ENCODE measurements at regions not wholly inside any gene's neighbourhood (a gene's known extent, or its start where the extent isn't known, plus 50 kb on each side); places are given as distances from the start of the nearest gene placed in this dataset.

GRCh38 chr7:25557379-25557917, 329.2 kb upstream of the NPVF start:
- DNase-seq (ENCODE audit: low read depth): no peak

GRCh38 chr7:25557930-25558329, 329.6 kb upstream of the NPVF start:
- DNase-seq (ENCODE audit: low read depth): no peak

- DNase-seq (ENCODE audit: low read depth): no peak
Measured at GRCh38 chr7:25558605-25559004, 330.3 kb upstream of the NPVF start.

- no peak for DNase-seq (ENCODE audit: low read depth)
Measured at GRCh38 chr7:25559581-25560367, 331.5 kb upstream of the NPVF start.

GRCh38 chr7:25562673-25563182, 334.4 kb upstream of the NPVF start:
- no peak for DNase-seq (ENCODE audit: low read depth)

GRCh38 chr7:25565002-25565401, 336.7 kb upstream of the NPVF start:
- DNase-seq (ENCODE audit: low read depth): no peak

GRCh38 chr7:25565949-25566348, 337.7 kb upstream of the NPVF start:
- peak; percentile 65 for DNase-seq (ENCODE audit: low read depth)

- no peak for DNase-seq (ENCODE audit: low read depth)
Measured at GRCh38 chr7:25567430-25567829, 339.1 kb upstream of the NPVF start.

GRCh38 chr7:25569765-25570164, 341.5 kb upstream of the NPVF start:
- DNase-seq (ENCODE audit: low read depth): no peak

GRCh38 chr7:25572423-25572822, 344.1 kb upstream of the NPVF start:
- no peak for DNase-seq (ENCODE audit: low read depth)

GRCh38 chr7:25574828-25575227, 346.5 kb upstream of the NPVF start:
- no peak for DNase-seq (ENCODE audit: low read depth)

GRCh38 chr7:25575634-25576033, 347.3 kb upstream of the NPVF start:
- no peak for DNase-seq (ENCODE audit: low read depth)

- no peak for DNase-seq (ENCODE audit: low read depth)
Measured at GRCh38 chr7:25578991-25579777, 350.9 kb upstream of the NPVF start.

GRCh38 chr7:25579778-25580075, 351.4 kb upstream of the NPVF start:
- DNase-seq (ENCODE audit: low read depth): no peak

GRCh38 chr7:25580141-25580540, 351.9 kb upstream of the NPVF start:
- no peak for DNase-seq (ENCODE audit: low read depth)

- DNase-seq (ENCODE audit: low read depth): no peak
Measured at GRCh38 chr7:25583621-25584020, 355.3 kb upstream of the NPVF start.

- no peak for DNase-seq (ENCODE audit: low read depth)
Measured at GRCh38 chr7:25584112-25584938, 356.0 kb upstream of the NPVF start.

GRCh38 chr7:25586513-25586912, 358.2 kb upstream of the NPVF start:
- DNase-seq (ENCODE audit: low read depth): no peak

GRCh38 chr7:25594122-25594521, 365.8 kb upstream of the NPVF start:
- no peak for DNase-seq (ENCODE audit: low read depth)

GRCh38 chr7:25594728-25595127, 366.4 kb upstream of the NPVF start:
- no peak for DNase-seq (ENCODE audit: low read depth)

GRCh38 chr7:25595996-25596395, 367.7 kb upstream of the NPVF start:
- no peak for DNase-seq (ENCODE audit: low read depth)

- no peak for DNase-seq (ENCODE audit: low read depth)
Measured at GRCh38 chr7:25596443-25596842, 368.2 kb upstream of the NPVF start.
